ENCODE measurements at regions not wholly inside any gene's neighbourhood (a gene's known extent, or its start where the extent isn't known, plus 50 kb on each side); places are given as distances from the start of the nearest gene placed in this dataset.

GRCh38 chr17:71315568-71315967 lies 805.3 kb upstream of the SOX9 start:
- Histone ChIP-seq H3K4me3 (ENCODE audit: low read length) (no peak overlapping the region), H3K9me3 (ENCODE audit: low read length) (no peaks in the 10 kb centered on the region), H2AFZ (ENCODE audit: low read depth, low read length) (no peak overlapping the region), H3K4me1 (ENCODE audit: insufficient read depth, low read length) (no peaks in the 10 kb centered on the region), H3K36me3 (ENCODE audit: insufficient read depth, low read length) (no peaks in the 10 kb centered on the region), H3K27me3 (ENCODE audit: insufficient read depth, low read length) (no peaks in the 10 kb centered on the region)

- Histone ChIP-seq H3K4me1 (ENCODE audit: insufficient read depth, low read length) (no peaks in the 10 kb centered on the region), H3K4me3 (ENCODE audit: low read length) (no peak overlapping the region), H3K36me3 (ENCODE audit: insufficient read depth, low read length) (no peaks in the 10 kb centered on the region), H3K27me3 (ENCODE audit: insufficient read depth, low read length) (no peaks in the 10 kb centered on the region), H2AFZ (ENCODE audit: low read depth, low read length) (no peak overlapping the region), H3K9me3 (ENCODE audit: low read length) (no peaks in the 10 kb centered on the region)
Measured at GRCh38 chr17:71316176-71316897, 804.5 kb upstream of the SOX9 start.

- H3K4me1 ChIP-seq (ENCODE audit: insufficient read depth, low read length) = no peaks in the 10 kb centered on the region
- no peaks in the 10 kb centered on the region for H3K36me3 ChIP-seq (ENCODE audit: insufficient read depth, low read length)
- H3K9me3 ChIP-seq (ENCODE audit: low read length) = no peaks in the 10 kb centered on the region
- H3K4me3 ChIP-seq (ENCODE audit: low read length) = no peak overlapping the region
- no peaks in the 10 kb centered on the region for H3K27me3 ChIP-seq (ENCODE audit: insufficient read depth, low read length)
- no peak overlapping the region for H2AFZ ChIP-seq (ENCODE audit: low read depth, low read length)
Measured at GRCh38 chr17:71320009-71320796, 800.6 kb upstream of the SOX9 start.

GRCh38 chr17:71325117-71325516 lies 795.7 kb upstream of the SOX9 start:
- Histone ChIP-seq H3K27me3 (ENCODE audit: insufficient read depth, low read length) (no peaks in the 10 kb centered on the region), H2AFZ (ENCODE audit: low read depth, low read length) (no peak overlapping the region), H3K4me1 (ENCODE audit: insufficient read depth, low read length) (no peaks in the 10 kb centered on the region), H3K4me3 (ENCODE audit: low read length) (no peak overlapping the region), H3K9me3 (ENCODE audit: low read length) (no peaks in the 10 kb centered on the region), H3K36me3 (ENCODE audit: insufficient read depth, low read length) (no peaks in the 10 kb centered on the region)

- Histone ChIP-seq H3K27me3 (ENCODE audit: insufficient read depth, low read length) (no peaks in the 10 kb centered on the region), H3K4me3 (ENCODE audit: low read length) (no peak overlapping the region), H3K9me3 (ENCODE audit: low read length) (no peaks in the 10 kb centered on the region), H2AFZ (ENCODE audit: low read depth, low read length) (no peak overlapping the region), H3K36me3 (ENCODE audit: insufficient read depth, low read length) (no peaks in the 10 kb centered on the region), H3K4me1 (ENCODE audit: insufficient read depth, low read length) (no peaks in the 10 kb centered on the region)
Measured at GRCh38 chr17:71325886-71326285, 794.9 kb upstream of the SOX9 start.

- Histone ChIP-seq H3K4me1 (ENCODE audit: insufficient read depth, low read length) (no peaks in the 10 kb centered on the region), H3K4me3 (ENCODE audit: low read length) (no peak overlapping the region), H3K27me3 (ENCODE audit: insufficient read depth, low read length) (no peaks in the 10 kb centered on the region), H3K9me3 (ENCODE audit: low read length) (no peaks in the 10 kb centered on the region), H2AFZ (ENCODE audit: low read depth, low read length) (no peak overlapping the region), H3K36me3 (ENCODE audit: insufficient read depth, low read length) (no peaks in the 10 kb centered on the region)
Measured at GRCh38 chr17:71327376-71328059, 793.3 kb upstream of the SOX9 start.

- Histone ChIP-seq H3K36me3 (ENCODE audit: insufficient read depth, low read length) (no peaks in the 10 kb centered on the region), H3K4me3 (ENCODE audit: low read length) (no peak overlapping the region), H3K27me3 (ENCODE audit: insufficient read depth, low read length) (no peaks in the 10 kb centered on the region), H2AFZ (ENCODE audit: low read depth, low read length) (no peak overlapping the region), H3K9me3 (ENCODE audit: low read length) (no peaks in the 10 kb centered on the region), H3K4me1 (ENCODE audit: insufficient read depth, low read length) (no peaks in the 10 kb centered on the region)
Measured at GRCh38 chr17:71329310-71330098, 791.3 kb upstream of the SOX9 start.

GRCh38 chr17:71330099-71330375 lies 790.8 kb upstream of the SOX9 start:
- H3K4me1 ChIP-seq (ENCODE audit: insufficient read depth, low read length) = no peaks in the 10 kb centered on the region
- no peaks in the 10 kb centered on the region for H3K36me3 ChIP-seq (ENCODE audit: insufficient read depth, low read length)
- H3K9me3 ChIP-seq (ENCODE audit: low read length) = no peaks in the 10 kb centered on the region
- H3K4me3 ChIP-seq (ENCODE audit: low read length) = no peak overlapping the region
- no peaks in the 10 kb centered on the region for H3K27me3 ChIP-seq (ENCODE audit: insufficient read depth, low read length)
- H2AFZ ChIP-seq (ENCODE audit: low read depth, low read length) = no peak overlapping the region

GRCh38 chr17:71331754-71332325 lies 789.0 kb upstream of the SOX9 start:
- Histone ChIP-seq H3K4me1 (ENCODE audit: insufficient read depth, low read length) (no peaks in the 10 kb centered on the region), H3K27me3 (ENCODE audit: insufficient read depth, low read length) (no peaks in the 10 kb centered on the region), H3K4me3 (ENCODE audit: low read length) (no peak overlapping the region), H2AFZ (ENCODE audit: low read depth, low read length) (no peak overlapping the region), H3K9me3 (ENCODE audit: low read length) (no peaks in the 10 kb centered on the region), H3K36me3 (ENCODE audit: insufficient read depth, low read length) (no peaks in the 10 kb centered on the region)

- Histone ChIP-seq H3K36me3 (ENCODE audit: insufficient read depth, low read length) (no peaks in the 10 kb centered on the region), H3K27me3 (ENCODE audit: insufficient read depth, low read length) (no peaks in the 10 kb centered on the region), H3K4me3 (ENCODE audit: low read length) (no peak overlapping the region), H3K9me3 (ENCODE audit: low read length) (no peaks in the 10 kb centered on the region), H3K4me1 (ENCODE audit: insufficient read depth, low read length) (no peaks in the 10 kb centered on the region), H2AFZ (ENCODE audit: low read depth, low read length) (no peak overlapping the region)
Measured at GRCh38 chr17:71334048-71334751, 786.6 kb upstream of the SOX9 start.

- Histone ChIP-seq H3K4me3 (ENCODE audit: low read length) (no peak overlapping the region), H3K36me3 (ENCODE audit: insufficient read depth, low read length) (no peaks in the 10 kb centered on the region), H2AFZ (ENCODE audit: low read depth, low read length) (no peak overlapping the region), H3K27me3 (ENCODE audit: insufficient read depth, low read length) (no peaks in the 10 kb centered on the region), H3K9me3 (ENCODE audit: low read length) (no peaks in the 10 kb centered on the region), H3K4me1 (ENCODE audit: insufficient read depth, low read length) (no peaks in the 10 kb centered on the region)
Measured at GRCh38 chr17:71335212-71335611, 785.6 kb upstream of the SOX9 start.

- Histone ChIP-seq H3K4me1 (ENCODE audit: insufficient read depth, low read length) (no peaks in the 10 kb centered on the region), H3K36me3 (ENCODE audit: insufficient read depth, low read length) (no peaks in the 10 kb centered on the region), H3K27me3 (ENCODE audit: insufficient read depth, low read length) (no peaks in the 10 kb centered on the region), H3K4me3 (ENCODE audit: low read length) (no peak overlapping the region), H3K9me3 (ENCODE audit: low read length) (no peaks in the 10 kb centered on the region), H2AFZ (ENCODE audit: low read depth, low read length) (no peak overlapping the region)
Measured at GRCh38 chr17:71337938-71338337, 782.9 kb upstream of the SOX9 start.
